ENCODE measurements at regions not wholly inside any gene's neighbourhood (a gene's known extent, or its start where the extent isn't known, plus 50 kb on each side); places are given as distances from the start of the nearest gene placed in this dataset.

GRCh38 chr4:43244688-43245382 is 352.3 kb downstream of the GRXCR1 start:
- DNase-seq: no peak

- DNase-seq: no peak
Measured at GRCh38 chr4:43251841-43252240, 359.3 kb downstream of the GRXCR1 start.

GRCh38 chr4:43253541-43253940 is 361.0 kb downstream of the GRXCR1 start:
- no peak for DNase-seq

GRCh38 chr4:43264730-43265129 is 372.2 kb downstream of the GRXCR1 start:
- DNase-seq: no peak

- DNase-seq: no peak
Measured at GRCh38 chr4:43271946-43272345, 379.4 kb downstream of the GRXCR1 start.

- no peak for DNase-seq
Measured at GRCh38 chr4:43274376-43274775, 381.9 kb downstream of the GRXCR1 start.

- no peak for DNase-seq
Measured at GRCh38 chr4:43275779-43276178, 383.3 kb downstream of the GRXCR1 start.

GRCh38 chr4:43276321-43276720 is 383.8 kb downstream of the GRXCR1 start:
- DNase-seq: no peak

- no peak for DNase-seq
Measured at GRCh38 chr4:43277003-43277402, 384.5 kb downstream of the GRXCR1 start.

GRCh38 chr4:43282534-43282933 is 390.0 kb downstream of the GRXCR1 start:
- DNase-seq: no peak

- DNase-seq: no peak
Measured at GRCh38 chr4:43286137-43286536, 393.6 kb downstream of the GRXCR1 start.

- DNase-seq: no peak
Measured at GRCh38 chr4:43296946-43297528, 404.5 kb downstream of the GRXCR1 start.

- DNase-seq: no peak
Measured at GRCh38 chr4:43316813-43317212, 424.3 kb downstream of the GRXCR1 start.

GRCh38 chr4:43325220-43325967 is 432.9 kb downstream of the GRXCR1 start:
- DNase-seq: no peak

GRCh38 chr4:43330288-43330687 is 437.8 kb downstream of the GRXCR1 start:
- no peak for DNase-seq

- DNase-seq: no peak
Measured at GRCh38 chr4:43331226-43332051, 438.9 kb downstream of the GRXCR1 start.

GRCh38 chr4:43332052-43332425 is 439.5 kb downstream of the GRXCR1 start:
- no peak for DNase-seq

GRCh38 chr4:43337707-43338106 is 445.2 kb downstream of the GRXCR1 start:
- no peak for DNase-seq

- DNase-seq: no peak
Measured at GRCh38 chr4:43339435-43339834, 446.9 kb downstream of the GRXCR1 start.

- no peak for DNase-seq
Measured at GRCh38 chr4:43341741-43342140, 449.2 kb downstream of the GRXCR1 start.

- no peak for DNase-seq
Measured at GRCh38 chr4:43343298-43343697, 450.8 kb downstream of the GRXCR1 start.

GRCh38 chr4:43345323-43345925 is 452.9 kb downstream of the GRXCR1 start:
- DNase-seq: no peak

GRCh38 chr4:43348591-43348990 is 456.1 kb downstream of the GRXCR1 start:
- no peak for DNase-seq
